ENCODE measurements at regions not wholly inside any gene's neighbourhood (a gene's known extent, or its start where the extent isn't known, plus 50 kb on each side); places are given as distances from the start of the nearest gene placed in this dataset.

DNA sequence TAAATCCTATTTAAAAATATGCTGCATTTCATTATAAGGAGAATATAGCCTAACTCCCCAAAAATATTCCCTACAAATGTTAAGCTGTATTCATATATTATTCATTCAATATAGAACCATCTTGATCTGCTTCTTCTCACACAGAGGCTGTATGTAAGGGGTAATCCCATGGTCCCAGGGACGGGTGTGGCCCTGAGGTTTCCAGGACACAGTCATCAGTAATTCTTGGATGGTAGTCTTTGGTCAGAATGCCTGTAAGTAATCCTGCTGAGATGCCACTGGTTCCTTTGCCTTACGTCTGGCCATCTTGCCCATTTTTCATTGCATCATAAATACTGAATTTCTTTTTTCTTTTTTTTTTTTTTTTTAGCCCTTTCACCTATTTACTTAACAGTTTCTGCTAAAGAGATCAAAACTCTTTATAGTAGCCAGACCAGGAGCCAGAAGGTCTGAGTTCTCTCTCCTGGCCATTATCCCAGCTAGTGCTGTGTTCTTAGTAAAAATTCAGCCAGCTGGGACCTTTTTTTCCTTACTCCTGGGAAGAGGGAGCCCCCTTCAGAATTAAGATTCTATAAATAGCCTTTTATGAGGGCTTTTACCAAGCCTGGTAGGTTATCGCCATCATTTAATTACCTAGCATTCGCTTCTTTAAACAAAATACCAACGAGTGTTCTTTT is 134.9 kb downstream of the SOX11 start:
- no peak for TF ChIP-seq POLR2A (IDR thresholded peaks at IDR 0.05)
- no peak for TF ChIP-seq CTCF (IDR thresholded peaks at IDR 0.05)

All from Peyer's patch (tissue), 4 donors.